HG03442 (cell line): ENCODE measurements at regions not wholly inside any gene's neighbourhood (a gene's known extent, or its start where the extent isn't known, plus 50 kb on each side); places are given as distances from the start of the nearest gene placed in this dataset.

ENCODE experiments used
- ATAC-seq: cut with Tn5 transposase; IDR thresholded peaks from one replicate; pipeline ENCODE4 v1.9.1; 2021; ENCODE audit warnings: mild to moderate bottlenecking, moderate library complexity; ENCODE audit not compliant: unreplicated experiment

DNA sequence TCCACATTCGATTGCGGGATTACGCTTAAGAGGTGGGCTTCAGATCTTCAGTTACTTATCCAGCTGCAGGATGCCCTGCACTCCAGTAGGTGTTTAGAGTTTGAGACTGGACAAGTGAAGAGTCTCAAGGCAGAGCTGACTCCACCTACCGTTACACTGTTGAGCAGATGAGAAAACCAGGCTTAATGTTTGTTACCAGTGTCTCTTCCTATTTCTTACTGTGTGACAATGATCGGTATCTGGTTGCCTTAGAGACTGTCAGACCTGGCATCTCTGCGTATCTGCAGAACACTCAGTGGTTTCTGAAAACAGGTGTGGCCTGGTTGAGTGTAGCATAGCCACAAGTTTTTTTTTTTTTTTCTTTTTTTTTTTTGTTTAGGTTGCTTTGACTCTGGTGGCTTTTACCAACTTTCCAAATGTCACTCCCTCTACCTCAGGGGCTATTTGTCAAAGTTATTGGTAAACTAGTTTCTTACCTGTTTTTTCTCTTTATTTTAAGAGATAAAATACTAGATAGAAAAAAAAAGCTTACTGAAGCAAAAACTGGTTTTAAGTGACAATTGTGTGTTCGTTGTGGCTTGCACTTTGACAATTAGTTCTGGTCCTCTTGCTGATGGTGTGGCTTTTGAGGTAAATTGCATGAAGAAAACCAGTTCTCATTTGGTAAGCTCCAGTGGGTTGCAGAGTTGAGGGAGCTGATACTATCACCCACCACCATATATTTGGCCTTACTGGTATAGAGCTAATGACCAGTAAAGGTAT, 284.8 kb downstream of the ETS1 start:
- ATAC-seq: peak; percentile 71

DNA sequence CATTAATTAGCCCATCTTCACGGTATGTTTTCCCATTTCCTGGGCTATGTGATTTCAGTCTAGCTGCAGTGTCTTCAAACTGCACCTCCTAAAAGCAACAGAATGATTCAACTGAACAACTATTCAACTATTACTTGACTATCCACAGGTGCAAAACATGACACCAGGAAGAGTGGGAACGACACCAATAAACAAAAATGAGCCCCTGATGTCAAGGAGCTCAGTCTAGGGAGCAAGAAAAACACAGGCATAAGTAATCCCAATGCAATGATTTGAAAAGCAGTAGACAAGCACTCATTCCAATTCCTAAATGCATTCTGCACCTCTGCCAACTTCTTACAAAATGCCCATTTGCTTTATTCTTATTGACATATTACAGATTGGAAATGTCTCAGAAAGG, 285.6 kb downstream of the ETS1 start:
- ATAC-seq: no peak

DNA sequence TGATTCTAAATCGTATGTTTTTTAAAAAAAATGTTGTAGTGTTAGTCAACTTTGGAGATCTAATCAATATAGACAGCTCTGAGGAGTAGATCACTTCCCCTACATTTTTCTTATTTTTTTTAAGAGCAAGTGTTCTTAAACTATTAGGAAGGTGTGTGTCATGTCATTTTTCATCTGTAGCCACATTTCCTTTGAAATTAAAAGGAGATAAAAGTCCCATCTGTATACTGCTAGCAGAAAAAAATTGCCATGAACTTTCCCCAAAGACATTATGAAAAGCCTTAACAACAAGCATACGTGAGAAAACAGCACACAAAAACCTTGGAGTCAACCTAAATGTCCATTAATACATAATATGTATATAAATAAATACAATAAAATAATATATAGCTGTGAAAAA, 286.6 kb downstream of the ETS1 start:
- ATAC-seq: no peak

DNA sequence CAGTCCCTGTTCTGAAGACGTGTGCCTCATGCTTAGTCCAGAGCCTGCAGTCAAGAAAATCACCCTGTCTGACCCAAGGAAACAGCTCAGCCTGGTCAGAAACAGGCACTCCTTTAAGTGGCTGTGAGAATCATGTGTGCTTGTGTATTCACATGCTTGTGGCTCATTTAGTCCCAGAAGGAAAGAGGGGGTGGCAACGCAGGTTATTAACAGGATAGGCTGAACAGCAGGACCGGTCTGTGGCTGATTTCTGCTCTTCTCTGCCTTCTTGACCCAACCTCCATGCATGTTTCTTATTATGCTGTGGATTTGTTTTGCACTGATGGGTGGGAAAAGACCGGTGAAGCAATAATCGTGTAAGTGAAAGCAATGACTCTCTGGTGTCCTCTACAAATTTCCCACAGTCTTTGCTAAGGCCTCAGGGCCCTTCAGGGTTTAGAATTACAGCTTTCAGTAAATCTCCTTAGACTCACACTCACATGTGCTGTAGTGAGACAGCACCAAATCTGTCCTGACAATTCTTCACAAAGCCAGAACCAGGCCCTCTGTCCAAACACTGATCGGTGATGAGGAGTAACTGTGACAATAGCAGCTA, 288.1 kb downstream of the ETS1 start:
- ATAC-seq: peak; percentile 36

GRCh38 chr11:128298271-128298670, 289.1 kb downstream of the ETS1 start:
- ATAC-seq: no peak

DNA sequence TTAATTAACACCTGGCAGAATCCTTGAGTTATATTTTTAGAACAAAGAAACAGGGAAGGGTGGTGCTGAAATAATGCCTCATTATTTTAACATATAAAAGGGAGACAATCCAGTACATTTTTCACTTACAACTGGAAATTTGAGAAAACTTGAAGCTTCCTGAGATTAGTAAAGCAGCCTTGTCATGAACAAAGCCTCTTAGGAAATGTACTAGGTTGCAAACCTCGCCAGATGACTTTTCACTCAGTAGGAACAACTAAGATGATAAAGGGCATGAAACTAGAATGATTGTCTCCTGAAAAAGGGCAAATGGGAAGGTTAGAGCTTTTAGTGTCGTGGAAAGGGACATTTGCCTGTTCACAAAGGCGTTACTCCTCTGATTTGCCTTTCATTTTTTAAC, 289.6 kb downstream of the ETS1 start:
- ATAC-seq: no peak

GRCh38 chr11:128297091-128297651, 290.2 kb downstream of the ETS1 start:
- peak; percentile 24 for ATAC-seq

- ATAC-seq: no peak
Measured at GRCh38 chr11:128294671-128295050, 292.7 kb downstream of the ETS1 start.

GRCh38 chr11:128294001-128294670, 293.2 kb downstream of the ETS1 start:
- ATAC-seq: no peak

DNA sequence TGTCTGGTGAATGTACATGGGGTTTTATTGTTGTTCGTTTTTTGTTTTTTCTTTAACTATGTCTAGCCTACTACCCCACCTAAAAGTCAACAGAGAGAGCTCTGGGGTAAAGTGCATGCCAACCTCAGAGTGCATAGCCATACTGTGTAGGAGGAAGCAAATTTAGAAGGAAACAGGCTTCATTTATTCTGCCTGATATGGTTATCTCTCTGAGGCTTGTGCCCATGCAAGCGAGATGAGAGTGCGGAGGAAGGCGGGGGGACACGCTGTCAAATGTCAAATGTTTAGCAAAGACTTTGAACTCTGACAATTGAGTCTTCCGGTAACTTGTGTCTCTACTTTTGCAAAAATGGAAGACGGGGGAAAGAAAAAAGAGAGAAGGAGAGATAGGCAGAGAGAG, 295.5 kb downstream of the ETS1 start:
- no peak for ATAC-seq

- ATAC-seq: no peak
Measured at GRCh38 chr11:128291007-128291406, 296.4 kb downstream of the ETS1 start.

GRCh38 chr11:128290106-128290840, 297.1 kb downstream of the ETS1 start:
- ATAC-seq: peak; percentile 65

DNA sequence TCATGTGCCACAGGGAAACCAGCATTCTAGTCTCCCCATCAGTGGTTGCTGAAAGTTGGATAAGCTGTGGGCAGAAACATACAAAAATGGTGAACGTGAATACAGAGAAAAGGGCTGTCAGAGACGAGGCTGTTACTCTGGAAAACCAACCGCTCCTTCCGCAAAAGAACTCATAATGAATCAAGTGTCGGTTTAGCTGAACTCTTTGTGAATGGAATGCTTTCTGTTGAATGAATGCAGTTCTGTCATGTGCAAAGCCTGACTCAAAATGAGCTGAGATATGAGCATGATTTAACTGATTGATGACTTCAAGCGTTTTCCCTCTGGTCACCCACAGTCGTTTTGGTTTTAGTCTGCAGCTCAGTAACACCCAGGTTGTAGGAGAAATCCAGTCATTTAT, 298.3 kb downstream of the ETS1 start:
- peak; percentile 41 for ATAC-seq

DNA sequence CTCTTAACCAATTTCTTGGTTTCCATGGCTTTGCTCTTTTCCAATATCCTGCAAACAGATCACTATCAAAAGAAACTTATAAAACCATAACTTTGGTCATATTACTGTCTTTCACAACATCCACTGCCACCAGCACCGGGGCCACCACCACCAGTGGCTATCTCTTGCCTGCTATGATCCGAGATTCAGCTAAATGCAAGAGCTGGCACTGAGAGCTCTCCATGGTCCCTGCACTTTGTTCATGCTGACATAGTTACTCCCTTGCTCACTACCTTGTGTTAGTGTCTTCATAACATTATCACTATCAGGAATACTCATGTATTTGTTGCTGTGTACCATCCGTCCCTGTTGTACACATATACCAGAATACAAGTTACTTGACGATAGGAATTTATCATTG, 299.0 kb downstream of the ETS1 start:
- ATAC-seq: no peak

DNA sequence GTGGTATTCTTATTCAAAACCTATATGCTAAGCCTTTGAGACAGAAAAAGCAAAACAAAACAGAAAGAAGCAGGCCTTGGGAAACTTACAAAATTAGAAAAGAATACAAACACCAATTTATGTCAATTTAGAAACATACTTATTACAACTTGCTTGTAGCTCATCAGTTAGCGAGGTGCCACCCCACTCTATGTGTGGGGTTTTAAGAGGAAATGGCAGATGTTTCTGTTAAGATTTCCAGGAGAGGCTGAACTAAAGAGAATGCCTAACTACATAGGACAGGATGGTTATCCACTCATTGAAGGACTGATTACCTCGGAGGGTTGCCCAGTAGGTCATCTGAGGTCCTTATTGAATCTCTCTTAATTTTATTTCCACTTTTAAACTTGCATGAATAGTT, 302.0 kb downstream of the ETS1 start:
- no peak for ATAC-seq

- no peak for ATAC-seq
Measured at GRCh38 chr11:128284634-128285033, 302.7 kb downstream of the ETS1 start.

GRCh38 chr11:128283451-128283850, 303.9 kb downstream of the ETS1 start:
- ATAC-seq: no peak

- ATAC-seq: no peak
Measured at GRCh38 chr11:128282053-128282452, 305.3 kb downstream of the ETS1 start.

- ATAC-seq: no peak
Measured at GRCh38 chr11:128279866-128280265, 307.5 kb downstream of the ETS1 start.

DNA sequence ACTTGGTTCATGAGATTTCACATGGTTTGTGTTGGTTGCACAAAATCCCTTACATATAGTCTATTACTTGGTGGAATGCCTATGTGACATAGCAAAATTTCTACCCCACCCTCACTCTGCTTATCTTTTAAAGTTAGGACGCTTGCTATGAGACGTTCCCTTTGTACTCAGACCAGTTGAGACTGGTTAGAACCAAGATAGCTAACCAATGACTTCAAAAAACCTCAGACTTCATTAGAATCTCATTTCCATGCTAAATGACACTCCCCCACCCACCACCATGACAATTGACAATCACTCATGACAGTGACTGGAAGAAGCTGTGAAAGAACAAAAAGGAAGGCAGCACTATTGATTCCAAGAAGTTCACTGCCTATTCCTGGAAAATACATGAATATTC, 313.6 kb downstream of the ETS1 start:
- no peak for ATAC-seq

DNA sequence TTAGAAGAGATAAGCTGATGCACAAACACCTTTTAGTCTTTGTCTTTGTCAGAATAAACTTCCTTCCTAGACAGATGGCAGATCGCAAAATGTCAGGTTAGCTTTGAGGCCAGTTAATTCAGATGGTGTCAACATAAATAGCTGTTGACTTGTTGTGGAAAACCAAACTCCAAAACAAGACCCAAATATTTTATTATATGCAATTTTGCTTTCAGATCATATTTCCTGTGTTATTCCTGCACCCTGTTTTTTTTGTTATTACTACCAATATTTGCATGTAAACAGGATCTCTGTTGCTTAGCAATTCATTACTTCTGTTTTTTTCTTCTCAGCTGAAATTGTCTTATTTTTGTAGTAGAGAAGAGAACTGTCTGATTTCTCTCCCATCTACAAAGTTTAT, 316.0 kb downstream of the ETS1 start:
- no peak for ATAC-seq
